ENCODE measurements at regions not wholly inside any gene's neighbourhood (a gene's known extent, or its start where the extent isn't known, plus 50 kb on each side); places are given as distances from the start of the nearest gene placed in this dataset.

GRCh38 chr15:79185199-79185598 lies 94.6 kb upstream of the RASGRF1 start:
- no peak for DNase-seq

DNA sequence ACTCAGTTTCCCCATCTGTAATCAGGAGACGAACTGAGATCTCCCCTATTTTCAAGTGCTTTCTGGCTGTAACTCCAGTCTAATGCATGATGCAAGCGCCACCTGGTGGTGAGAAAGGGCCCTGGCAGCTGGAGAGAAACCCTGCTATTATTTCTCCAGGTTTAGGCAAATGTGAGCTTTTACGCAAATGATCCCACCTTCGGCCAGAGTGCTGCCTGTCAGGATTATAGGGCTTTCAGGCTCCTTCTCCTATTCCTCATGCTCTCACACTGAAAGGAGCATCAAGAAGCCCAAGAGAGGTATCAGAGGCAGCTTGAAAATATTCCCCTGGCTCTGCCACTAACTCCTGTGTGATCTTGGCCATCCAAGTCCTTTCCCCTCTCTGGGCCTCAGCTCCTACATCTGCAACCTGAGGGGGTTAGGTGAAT lies 93.9 kb upstream of the RASGRF1 start:
- peak; percentile 78 for DNase-seq

- no peak for DNase-seq
Measured at GRCh38 chr15:79180318-79180717, 89.7 kb upstream of the RASGRF1 start.

DNA sequence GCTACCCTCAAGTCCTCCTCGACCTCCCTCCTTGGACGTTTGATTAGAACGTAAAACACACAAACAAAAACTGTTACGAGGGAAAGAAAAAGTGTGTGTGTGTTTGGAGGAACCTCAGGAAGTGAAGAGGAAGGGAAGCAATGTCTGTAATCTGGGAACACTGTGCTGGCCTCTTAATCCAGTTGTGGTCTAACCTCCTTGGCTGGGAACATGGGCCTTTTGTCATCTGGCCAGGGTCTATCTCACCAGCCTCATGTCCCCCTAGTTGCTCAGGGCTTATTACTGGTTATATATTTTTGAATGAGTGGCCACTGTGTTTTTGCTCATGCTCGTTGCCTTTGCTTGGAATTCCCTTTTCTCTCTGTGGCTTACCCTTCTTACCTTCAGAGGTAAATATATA lies 89.0 kb upstream of the RASGRF1 start:
- no peak for DNase-seq

DNA sequence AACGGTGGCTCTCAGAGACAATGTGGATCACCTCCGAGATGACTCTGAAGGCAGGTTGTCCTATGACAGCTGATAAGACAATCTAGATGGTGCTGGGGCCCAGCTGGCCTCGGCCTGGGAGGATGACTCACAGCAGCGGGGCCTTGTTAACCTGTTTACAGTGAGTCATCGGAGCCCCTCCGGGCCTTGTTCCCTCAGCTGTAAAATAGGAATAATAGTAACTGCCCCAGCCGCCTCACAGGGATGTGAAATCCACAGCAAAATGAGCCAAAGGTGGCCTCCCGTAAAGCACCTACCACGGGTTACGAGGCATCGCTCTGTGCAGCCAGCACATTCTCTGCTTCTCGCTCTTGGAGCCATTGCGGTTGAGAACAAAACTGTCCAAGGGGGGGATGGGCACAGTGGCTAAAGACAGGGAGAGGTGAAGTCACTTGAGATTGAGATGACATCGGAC lies 88.6 kb upstream of the RASGRF1 start:
- no peak for DNase-seq

DNA sequence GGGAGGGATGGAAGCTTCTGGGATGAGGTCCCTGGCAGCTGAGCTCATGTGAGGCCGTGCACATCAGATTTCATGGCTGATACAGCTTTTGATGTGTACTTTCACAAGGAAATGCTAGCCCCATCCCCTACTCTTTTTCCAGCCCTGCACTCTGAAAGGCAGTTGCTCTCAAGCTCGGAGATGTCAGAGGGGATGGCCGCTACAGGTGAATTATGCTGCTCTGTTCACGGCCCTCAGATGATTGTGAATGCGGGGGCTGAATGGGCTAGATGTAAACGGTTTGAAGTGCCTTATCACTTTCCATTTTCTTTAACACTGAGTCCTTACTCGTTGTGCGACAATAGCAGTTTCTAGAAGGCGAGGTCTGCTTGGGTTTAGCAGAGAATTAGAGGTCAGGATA lies 88.0 kb upstream of the RASGRF1 start:
- no peak for DNase-seq

DNA sequence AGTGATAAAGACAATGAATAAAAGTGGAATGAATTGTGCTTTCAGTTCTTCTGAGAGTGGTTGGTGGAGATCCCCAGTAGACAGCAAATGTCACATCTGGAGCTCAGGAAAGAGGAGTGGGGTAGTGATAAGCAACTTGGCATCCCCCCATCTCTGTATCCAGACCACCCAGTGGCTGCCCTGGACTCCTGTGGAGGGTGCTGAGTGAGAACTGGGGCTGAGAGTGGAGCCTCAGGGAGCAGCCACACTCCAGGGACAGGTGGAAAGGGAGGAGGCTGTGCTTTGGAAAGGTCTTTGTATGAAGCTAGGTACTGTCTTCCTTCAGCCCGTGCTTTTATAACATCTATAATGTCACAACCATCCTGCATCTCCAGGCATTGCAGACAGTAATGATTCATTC lies 85.6 kb upstream of the RASGRF1 start:
- no peak for DNase-seq

- no peak for DNase-seq
Measured at GRCh38 chr15:79172801-79173460, 82.4 kb upstream of the RASGRF1 start.

- no peak for DNase-seq
Measured at GRCh38 chr15:79172032-79172481, 81.5 kb upstream of the RASGRF1 start.

DNA sequence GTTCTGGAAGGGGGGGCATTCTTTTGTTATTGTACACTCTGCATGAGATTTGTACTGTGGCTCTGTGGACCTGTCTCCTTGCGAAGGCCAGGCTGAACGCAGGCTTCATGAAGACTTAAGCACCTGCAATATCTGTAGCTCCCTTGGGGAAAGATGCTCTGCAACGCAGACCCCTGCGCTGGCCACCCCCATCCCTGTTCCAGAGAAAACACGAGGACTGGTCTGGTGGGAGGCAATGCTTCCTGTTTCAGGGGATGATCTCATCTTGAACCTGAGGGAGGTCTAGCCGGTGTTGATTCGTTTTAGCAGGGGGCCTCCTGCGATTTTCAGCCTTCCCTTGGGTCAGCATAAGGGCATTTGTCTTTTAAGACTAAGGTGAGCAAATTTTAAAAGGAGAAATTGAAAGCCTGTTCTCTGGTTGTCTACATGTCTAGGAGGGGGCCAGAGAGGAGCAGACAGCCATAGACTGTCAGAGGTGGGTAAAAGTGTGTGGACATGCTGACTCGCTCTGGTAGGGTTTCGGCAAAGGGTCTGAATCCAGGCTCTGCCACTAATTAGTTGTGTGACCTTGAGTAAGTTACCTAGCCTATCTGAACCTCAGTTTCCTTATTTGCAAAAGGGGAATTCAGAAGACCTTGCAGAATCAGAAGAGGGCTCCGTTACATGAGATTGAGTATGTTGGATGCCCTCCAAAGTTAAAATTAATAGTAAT lies 80.9 kb upstream of the RASGRF1 start:
- DNase-seq, result no peak

- DNase-seq, result no peak
Measured at GRCh38 chr15:79170256-79170664, 79.7 kb upstream of the RASGRF1 start.

GRCh38 chr15:79169526-79170133 lies 79.0 kb upstream of the RASGRF1 start:
- DNase-seq, result no peak

DNA sequence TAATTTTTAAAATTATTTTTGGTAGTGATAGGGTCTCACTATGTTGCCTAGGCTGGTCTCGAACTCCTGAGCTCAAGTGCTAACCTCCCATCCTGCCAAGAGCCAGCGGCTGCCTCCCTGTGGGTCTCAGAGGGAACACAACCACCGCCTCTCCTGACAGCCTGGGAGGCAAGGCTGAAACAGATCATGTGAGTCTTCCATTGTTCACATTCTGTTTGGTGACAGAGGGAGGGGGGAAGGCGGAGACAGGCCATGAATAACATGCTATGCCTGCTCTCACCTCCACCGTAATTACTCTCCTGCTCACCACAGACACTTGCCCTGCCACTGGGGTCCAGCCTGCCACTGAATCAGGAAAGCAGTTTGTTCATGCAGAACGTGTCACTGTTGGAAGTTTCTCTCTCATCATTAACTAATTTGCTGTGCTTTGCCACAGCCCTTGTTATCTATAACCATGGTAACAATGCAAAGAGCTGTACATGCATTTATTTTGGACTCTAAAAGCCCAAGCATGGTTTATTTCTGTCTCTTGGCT lies 78.4 kb upstream of the RASGRF1 start:
- DNase-seq, result no peak

- no peak for DNase-seq
Measured at GRCh38 chr15:79167776-79168175, 77.2 kb upstream of the RASGRF1 start.

- no peak for DNase-seq
Measured at GRCh38 chr15:79166311-79166955, 75.9 kb upstream of the RASGRF1 start.

GRCh38 chr15:79164465-79164864 lies 73.9 kb upstream of the RASGRF1 start:
- no peak for DNase-seq

- no peak for DNase-seq
Measured at GRCh38 chr15:79164043-79164442, 73.5 kb upstream of the RASGRF1 start.

GRCh38 chr15:79163395-79163794 lies 72.8 kb upstream of the RASGRF1 start:
- DNase-seq, result no peak

DNA sequence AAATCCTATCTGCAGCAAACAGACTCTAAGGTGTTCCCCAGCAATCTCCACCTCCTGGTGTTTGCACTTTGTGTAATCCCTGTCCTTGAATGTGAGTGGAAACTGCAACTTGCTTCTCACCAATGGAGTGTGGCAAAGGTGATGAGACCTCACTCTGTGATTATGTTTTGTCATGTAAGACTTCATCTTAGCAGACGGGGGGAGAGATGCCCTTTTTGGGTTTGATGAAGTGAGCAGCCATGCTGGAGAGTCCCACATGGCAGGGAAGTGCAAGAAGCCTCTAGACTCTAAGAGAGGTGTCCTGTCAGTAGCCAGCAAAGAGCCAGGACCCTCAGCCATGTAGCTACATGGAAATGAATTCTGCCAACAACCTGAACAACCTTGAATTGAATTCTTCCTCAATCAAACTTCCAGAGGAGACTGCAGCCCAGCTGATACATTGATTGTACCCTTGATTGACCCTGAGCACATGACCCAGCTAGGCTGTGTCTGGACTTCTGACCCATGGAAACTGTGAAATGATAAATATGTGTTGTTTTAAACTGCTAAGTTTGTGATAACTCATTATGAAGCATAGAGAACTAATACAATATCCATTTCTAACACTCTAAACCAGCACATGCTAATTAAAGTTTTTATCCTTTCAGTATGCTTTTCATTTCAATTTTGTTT lies 71.4 kb upstream of the RASGRF1 start:
- no peak for DNase-seq

GRCh38 chr15:79160211-79160610 lies 69.6 kb upstream of the RASGRF1 start:
- DNase-seq, result no peak

DNA sequence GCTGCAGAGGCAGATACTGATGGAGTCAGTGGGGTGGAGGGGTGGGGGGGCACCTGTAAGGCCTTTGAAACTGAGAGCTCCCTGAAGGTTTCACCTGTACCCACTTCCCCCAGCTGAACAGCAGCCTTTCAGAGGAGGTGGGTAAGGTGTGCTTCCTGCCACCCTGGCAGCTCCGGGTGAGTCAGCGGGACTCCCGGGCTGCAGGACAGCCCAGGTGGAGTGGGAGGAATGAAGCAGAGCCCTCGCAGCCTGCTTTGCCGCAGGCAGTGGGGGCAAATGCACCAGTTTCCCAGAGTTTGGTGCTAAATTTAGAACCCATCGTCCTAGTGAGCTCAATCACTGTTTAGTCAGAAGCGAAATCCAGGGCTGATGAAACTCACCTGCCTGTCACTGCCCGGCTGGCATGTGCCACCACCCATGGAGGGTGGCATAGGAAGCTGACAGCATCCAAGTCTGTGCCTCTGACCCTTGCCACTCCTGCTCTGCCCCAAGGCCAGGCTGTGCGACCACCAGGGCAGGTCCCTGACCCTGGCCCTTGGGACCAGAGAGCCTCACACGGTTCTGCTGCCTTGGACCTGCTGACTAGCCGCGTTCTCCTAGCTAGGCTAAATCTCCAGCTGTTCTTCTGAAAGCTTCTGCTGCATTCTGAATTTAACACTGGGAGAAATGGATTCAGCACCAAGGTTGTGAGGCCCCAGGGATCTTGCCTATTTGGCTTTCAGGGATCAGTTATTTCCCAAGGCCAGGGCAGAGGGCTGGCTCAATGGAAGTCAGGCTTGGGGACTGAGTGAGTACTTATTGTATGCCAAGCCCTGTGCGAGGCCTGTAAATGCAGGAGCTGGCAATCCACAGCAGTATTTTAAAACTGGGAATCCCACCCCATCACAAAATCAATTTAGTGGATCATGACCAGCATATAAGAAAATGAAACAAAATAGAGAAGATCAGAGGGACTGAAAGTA lies 67.3 kb upstream of the RASGRF1 start:
- DNase-seq, result no peak
